ENCODE measurements at regions not wholly inside any gene's neighbourhood (a gene's known extent, or its start where the extent isn't known, plus 50 kb on each side); places are given as distances from the start of the nearest gene placed in this dataset.

DNA sequence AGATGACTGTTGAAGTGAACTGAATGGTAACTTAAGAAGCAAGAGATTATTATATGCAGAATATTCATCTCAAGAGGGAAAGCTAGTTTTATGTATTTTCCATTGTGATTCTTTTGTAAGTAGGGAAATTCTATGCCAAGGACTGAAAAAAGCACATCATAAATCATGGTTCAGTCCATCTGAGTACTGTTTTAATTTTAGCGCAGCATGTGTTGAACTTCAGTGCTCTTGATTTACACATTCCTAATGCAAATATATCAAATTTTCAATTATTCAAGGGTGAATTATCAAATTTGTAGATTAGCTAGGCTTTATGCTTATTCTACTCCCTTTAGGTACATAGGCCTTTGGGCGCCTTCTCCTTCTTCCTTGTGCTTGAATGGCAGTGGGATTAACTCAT, 50.3 kb upstream of the TCF12 start:
- no peak overlapping the region for H3K4me3 ChIP-seq (ENCODE audit: low read depth, low read length)
- TF ChIP-seq, protein P1, sequence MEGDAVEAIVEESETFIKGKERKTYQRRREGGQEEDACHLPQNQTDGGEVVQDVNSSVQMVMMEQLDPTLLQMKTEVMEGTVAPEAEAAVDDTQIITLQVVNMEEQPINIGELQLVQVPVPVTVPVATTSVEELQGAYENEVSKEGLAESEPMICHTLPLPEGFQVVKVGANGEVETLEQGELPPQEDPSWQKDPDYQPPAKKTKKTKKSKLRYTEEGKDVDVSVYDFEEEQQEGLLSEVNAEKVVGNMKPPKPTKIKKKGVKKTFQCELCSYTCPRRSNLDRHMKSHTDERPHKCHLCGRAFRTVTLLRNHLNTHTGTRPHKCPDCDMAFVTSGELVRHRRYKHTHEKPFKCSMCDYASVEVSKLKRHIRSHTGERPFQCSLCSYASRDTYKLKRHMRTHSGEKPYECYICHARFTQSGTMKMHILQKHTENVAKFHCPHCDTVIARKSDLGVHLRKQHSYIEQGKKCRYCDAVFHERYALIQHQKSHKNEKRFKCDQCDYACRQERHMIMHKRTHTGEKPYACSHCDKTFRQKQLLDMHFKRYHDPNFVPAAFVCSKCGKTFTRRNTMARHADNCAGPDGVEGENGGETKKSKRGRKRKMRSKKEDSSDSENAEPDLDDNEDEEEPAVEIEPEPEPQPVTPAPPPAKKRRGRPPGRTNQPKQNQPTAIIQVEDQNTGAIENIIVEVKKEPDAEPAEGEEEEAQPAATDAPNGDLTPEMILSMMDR (IDR thresholded peaks at IDR 0.05; ENCODE audit: low read depth, low read length), result no peak

DNA sequence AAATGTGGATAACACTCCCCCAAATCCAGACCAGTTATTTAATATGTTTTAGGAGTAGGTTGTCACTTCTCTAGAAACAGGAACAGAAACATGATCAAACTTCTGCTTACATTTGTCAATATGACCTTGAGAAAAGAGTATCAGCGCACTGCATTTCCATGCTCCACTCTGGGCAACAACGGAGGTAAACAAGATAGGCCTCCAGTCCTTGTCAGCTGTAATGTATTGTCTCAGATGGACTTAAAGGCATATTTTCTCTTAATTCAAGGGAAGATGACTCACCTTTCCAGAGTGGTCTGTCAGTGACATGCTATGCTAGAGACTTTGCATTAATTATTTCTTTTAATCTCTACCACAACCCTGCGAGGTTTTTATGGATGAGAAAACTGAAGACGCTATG, 51.6 kb upstream of the TCF12 start:
- TF ChIP-seq, protein P1 (IDR thresholded peaks at IDR 0.05; ENCODE audit: low read depth, low read length), result no peak
- H3K4me3 ChIP-seq (ENCODE audit: low read depth, low read length), result no peak overlapping the region

DNA sequence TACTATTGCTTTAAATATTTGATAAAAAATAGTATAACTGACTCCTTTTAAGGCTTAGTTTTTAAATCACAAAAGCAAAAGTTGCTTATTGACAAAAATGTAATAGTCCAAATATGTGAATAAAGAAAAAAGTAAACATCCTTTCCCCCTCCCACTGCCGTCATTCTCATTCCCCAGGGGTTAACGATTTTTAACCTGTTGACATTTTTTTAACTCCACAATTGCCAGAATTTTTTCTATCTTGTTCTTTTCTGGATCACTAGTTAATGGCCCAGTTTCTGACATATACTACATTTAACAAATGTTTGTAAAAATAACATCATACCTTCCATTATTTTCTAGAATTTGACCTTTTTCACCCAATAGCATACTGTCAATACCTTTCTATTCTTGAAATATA, 60.6 kb upstream of the TCF12 start:
- TF ChIP-seq, protein P1 (IDR thresholded peaks at IDR 0.05; ENCODE audit: low read depth, low read length), result no peak
- H3K4me3 ChIP-seq (ENCODE audit: low read depth, low read length), result no peak overlapping the region

DNA sequence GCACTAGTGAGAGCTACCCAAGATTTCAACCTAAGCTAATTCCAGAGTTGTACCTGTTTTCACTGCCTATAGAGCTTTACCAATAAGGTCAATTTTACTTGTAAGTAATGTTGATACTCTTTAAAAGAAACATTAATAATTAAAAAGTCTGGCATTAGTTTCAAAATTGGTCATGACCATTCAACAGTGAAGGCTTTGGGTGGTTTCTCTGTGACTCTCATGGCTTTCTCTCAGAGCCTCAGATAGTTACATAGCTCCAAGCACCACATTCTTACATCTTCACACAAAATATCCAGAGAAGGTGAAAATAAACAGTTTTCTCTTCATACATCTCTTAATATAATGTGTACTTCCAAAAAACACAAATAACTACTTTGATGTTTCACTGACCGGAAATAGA, 61.5 kb upstream of the TCF12 start:
- TF ChIP-seq, protein P1 (IDR thresholded peaks at IDR 0.05; ENCODE audit: low read depth, low read length), result no peak
- H3K4me3 ChIP-seq (ENCODE audit: low read depth, low read length), result no peak overlapping the region

DNA sequence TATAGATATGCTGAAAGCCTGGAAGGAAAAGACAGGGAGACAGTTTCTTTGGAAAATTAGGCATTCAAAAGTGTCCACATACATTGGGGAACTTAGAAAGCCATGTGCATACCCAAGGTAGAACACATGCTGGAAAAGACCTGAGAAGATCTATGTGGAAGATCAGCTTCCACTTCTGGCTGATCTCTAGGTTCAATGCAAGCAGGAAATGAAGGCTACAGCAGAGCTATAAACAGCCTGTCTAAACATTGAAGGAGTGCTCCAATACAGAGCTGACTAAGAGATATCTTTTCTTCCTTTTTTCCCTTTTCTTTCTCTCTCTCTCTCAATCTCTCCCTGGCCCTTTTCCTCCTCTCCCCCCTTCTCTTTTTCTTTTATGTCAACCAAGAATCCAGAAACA, 73.6 kb upstream of the TCF12 start:
- TF ChIP-seq, protein P1 (IDR thresholded peaks at IDR 0.05; ENCODE audit: low read depth, low read length), result no peak
- no peak overlapping the region for H3K4me3 ChIP-seq (ENCODE audit: low read depth, low read length)

DNA sequence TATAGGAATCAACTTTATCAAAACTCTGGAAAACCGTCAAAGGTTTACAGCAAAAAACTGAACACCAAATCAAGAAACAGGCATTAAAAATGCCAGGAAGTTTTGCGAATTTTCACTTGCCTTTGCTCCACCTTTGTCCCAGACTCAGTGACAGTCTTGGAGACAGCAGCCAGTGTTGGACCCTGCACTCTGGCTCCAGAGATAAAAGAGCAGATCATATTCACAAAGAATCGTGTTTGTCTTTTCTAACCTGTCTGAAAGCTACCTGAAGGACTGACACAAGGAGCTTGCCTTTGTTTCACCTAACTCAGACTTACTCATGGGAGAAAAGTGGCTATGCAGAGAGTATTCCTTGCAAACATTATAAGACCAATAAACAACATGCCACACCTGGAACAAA, 74.0 kb upstream of the TCF12 start:
- TF ChIP-seq, protein P1 (IDR thresholded peaks at IDR 0.05; ENCODE audit: low read depth, low read length), result no peak
- no peak overlapping the region for H3K4me3 ChIP-seq (ENCODE audit: low read depth, low read length)

DNA sequence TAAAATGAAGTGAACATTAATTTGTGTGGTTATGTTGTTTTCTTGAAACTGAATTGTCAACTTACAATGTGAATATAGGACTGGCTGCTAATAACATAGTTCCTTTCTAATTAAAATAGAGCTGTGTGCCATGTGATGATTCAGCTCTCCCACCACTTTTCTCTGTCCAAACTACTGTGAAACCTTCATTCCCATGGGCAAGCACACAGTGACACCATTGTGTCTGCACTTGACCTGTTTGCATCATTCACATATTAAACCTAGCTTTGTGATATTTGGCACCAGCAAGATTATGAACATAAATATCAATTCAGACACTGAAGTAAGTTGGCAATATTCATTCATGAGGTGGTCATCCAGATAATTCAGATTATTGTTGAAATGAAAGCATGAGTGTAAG, 78.8 kb upstream of the TCF12 start:
- no peak overlapping the region for H3K4me3 ChIP-seq (ENCODE audit: low read depth, low read length)
- TF ChIP-seq, protein P1 (IDR thresholded peaks at IDR 0.05; ENCODE audit: low read depth, low read length), result no peak

Measured in WI38 (cell line).